ENCODE measurements at regions not wholly inside any gene's neighbourhood (a gene's known extent, or its start where the extent isn't known, plus 50 kb on each side); places are given as distances from the start of the nearest gene placed in this dataset.
"Not testable (repeated sequence)": the region's sequence is repeated elsewhere in the genome, so short reads cannot be mapped to it uniquely, and the experiment has no call there.

- no peak for DNase-seq (ENCODE audit: low read depth, low spot score)
Measured at GRCh38 chr13:87981416-87981815, 310.2 kb downstream of the SLITRK5 start.

- no peak for DNase-seq (ENCODE audit: low read depth, low spot score)
Measured at GRCh38 chr13:87982400-87982799, 311.2 kb downstream of the SLITRK5 start.

GRCh38 chr13:87986639-87987250 is 315.6 kb downstream of the SLITRK5 start:
- no peak for DNase-seq (ENCODE audit: low read depth, low spot score)

- DNase-seq (ENCODE audit: low read depth, low spot score): no peak
Measured at GRCh38 chr13:87998081-87998480, 326.9 kb downstream of the SLITRK5 start.

- DNase-seq (ENCODE audit: low read depth, low spot score): no peak
Measured at GRCh38 chr13:87999240-87999700, 328.1 kb downstream of the SLITRK5 start.

- no peak for DNase-seq (ENCODE audit: low read depth, low spot score)
Measured at GRCh38 chr13:87999788-88000187, 328.6 kb downstream of the SLITRK5 start.

GRCh38 chr13:88000239-88000638 is 329.1 kb downstream of the SLITRK5 start:
- DNase-seq (ENCODE audit: low read depth, low spot score): no peak

- DNase-seq (ENCODE audit: low read depth, low spot score): no peak
Measured at GRCh38 chr13:88000787-88001186, 329.6 kb downstream of the SLITRK5 start.

GRCh38 chr13:88005188-88005587 is 334.0 kb downstream of the SLITRK5 start:
- DNase-seq (ENCODE audit: low read depth, low spot score): no peak

GRCh38 chr13:88014527-88014926 is 343.4 kb downstream of the SLITRK5 start:
- no peak for DNase-seq (ENCODE audit: low read depth, low spot score)

- DNase-seq (ENCODE audit: low read depth, low spot score): no peak
Measured at GRCh38 chr13:88022431-88023208, 351.4 kb downstream of the SLITRK5 start.

GRCh38 chr13:88026241-88026640 is 355.1 kb downstream of the SLITRK5 start:
- no peak for DNase-seq (ENCODE audit: low read depth, low spot score)

GRCh38 chr13:88031980-88032559 is 360.9 kb downstream of the SLITRK5 start:
- no peak for DNase-seq (ENCODE audit: low read depth, low spot score)

GRCh38 chr13:88036205-88036604 is 365.0 kb downstream of the SLITRK5 start:
- not testable (repeated sequence) for DNase-seq (ENCODE audit: low read depth, low spot score)

GRCh38 chr13:88042489-88042888 is 371.3 kb downstream of the SLITRK5 start:
- DNase-seq (ENCODE audit: low read depth, low spot score): no peak

GRCh38 chr13:88051746-88052482 is 380.7 kb downstream of the SLITRK5 start:
- no peak for DNase-seq (ENCODE audit: low read depth, low spot score)

- no peak for DNase-seq (ENCODE audit: low read depth, low spot score)
Measured at GRCh38 chr13:88063741-88064140, 392.6 kb downstream of the SLITRK5 start.

GRCh38 chr13:88066847-88067246 is 395.7 kb downstream of the SLITRK5 start:
- DNase-seq (ENCODE audit: low read depth, low spot score): no peak

- DNase-seq (ENCODE audit: low read depth, low spot score): no peak
Measured at GRCh38 chr13:88068316-88068715, 397.1 kb downstream of the SLITRK5 start.

GRCh38 chr13:88068975-88069374 is 397.8 kb downstream of the SLITRK5 start:
- no peak for DNase-seq (ENCODE audit: low read depth, low spot score)

- no peak for DNase-seq (ENCODE audit: low read depth, low spot score)
Measured at GRCh38 chr13:88071371-88071770, 400.2 kb downstream of the SLITRK5 start.

Measured in activated naive CD8-positive, alpha-beta T cell treated with anti-CD3 and anti-CD28 coated beads, Interleukin-2, amount 50 U/mL, for 16 hours (primary cell).